Fibroblast of skin of back (primary cell): ENCODE measurements at regions not wholly inside any gene's neighbourhood (a gene's known extent, or its start where the extent isn't known, plus 50 kb on each side); places are given as distances from the start of the nearest gene placed in this dataset.
A peak's percentile ranks its signal among the peaks of the same experiment; 100 is the strongest.
"Not testable (repeated sequence)": the region's sequence is repeated elsewhere in the genome, so short reads cannot be mapped to it uniquely, and the experiment has no call there.

ENCODE experiments used
- DNase-seq: peaks from one replicate; pipeline ENCODE4 v3.0.0-alpha.2; 2013

GRCh38 chr19:37303591-37304171 is 67.2 kb upstream of the ZNF527 start:
- DNase-seq = no peak

DNA sequence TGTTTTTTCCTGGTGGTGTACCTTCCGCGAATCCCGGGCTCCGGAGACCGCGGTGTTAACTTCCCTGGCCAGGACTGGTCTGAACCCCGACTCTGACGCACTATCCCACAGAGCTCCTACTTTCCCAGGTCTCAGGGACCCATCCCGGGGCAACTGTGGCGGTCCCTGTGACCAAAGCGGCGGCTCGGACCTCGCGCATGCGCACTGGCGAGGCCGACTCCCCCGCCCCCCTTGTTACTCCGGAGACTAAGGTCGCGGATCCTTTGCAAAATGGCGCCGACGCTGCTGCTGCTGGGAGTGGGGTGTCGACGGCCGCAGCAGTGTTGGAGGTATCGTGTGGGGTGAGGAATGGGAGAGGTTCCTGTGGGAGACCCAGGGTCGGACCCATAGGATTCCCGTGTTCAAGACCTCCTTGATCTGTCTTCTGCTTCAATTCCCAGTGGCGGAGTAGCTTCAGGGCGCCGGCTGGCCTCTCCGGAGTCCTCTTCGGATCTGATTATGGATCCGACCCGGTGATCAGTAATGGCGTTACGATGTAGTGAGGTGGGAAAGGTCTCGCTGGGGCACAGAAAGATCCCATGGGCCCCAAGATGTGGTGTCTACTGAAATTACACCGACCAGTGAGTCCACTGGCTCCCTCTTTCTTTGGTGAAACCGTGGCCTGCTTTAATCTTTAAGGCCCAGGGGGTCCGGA is 66.6 kb upstream of the ZNF527 start:
- DNase-seq = no peak

- no peak for DNase-seq
Measured at GRCh38 chr19:37304884-37305255, 66.0 kb upstream of the ZNF527 start.

- DNase-seq = no peak
Measured at GRCh38 chr19:37306383-37306963, 64.4 kb upstream of the ZNF527 start.

DNA sequence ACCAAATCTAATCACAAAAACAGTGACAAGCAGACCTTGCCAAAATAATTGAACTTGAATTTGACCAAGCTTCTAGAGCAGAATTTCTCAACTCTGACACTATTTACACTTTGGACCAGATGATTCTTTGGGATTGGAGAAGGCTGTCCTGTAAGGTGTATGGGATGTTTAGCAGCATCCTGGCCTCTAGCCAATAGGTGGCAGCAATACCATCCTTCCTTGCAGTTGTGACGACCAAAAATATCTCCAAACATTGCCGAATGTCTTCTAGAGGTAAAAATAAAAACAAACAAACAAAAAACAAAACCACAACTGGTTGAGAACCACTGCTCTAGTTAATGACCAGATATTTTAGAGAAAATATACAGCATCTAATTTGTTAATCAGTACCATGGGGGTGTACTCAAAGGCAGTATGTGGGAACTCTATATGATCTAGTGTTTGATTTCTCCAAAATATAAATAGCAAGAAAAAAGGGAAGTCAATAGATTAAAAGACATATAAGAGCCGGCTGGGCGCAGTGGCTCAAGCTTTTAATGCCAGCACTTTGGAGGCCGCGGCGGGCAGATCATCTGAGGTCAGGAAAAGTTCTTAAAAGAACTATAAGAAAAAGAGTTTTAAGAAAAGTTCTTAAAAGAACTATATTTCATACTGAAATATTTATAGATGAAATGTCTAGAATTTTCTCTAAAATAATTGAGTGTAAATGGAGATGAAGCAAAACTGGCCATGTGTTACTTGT is 60.9 kb upstream of the ZNF527 start:
- DNase-seq = no peak

DNA sequence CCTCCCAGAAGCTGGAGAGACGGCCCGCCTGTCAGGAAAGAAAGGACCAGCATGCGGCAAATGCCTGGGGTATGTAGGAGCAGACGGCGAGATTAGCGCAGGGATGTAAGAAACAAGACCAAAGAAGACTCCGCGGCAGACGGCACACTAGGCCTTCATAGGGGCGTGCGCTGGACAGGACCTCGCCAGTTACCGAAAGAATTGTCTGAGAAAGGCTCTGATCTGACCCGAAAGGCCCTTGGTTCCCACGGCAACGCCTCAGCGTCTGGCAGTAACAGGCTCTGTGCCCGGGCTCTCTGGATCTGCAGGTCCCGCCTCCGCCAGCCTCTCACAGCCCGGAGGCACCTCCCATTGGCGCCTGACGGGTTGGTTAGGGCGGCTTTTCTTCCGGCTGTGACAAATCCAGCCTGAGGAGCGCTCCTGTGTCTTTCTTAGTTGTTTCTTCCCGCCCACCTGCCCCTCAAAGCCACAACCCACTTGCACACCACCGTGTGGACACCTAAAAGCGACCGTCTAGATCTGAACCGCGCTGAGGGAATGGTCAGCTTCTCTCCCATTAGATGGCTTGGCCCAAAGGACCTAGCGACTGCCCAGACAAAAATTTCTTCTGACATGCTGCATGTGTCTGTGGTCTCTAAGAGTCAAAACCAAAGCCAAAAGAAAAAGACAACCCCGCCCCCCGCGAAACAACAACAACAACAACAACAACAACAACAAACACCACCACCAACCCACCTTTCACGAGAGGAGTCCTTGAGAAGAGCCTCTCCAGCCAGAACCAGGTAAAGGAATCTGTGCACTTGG is 58.2 kb upstream of the ZNF527 start:
- DNase-seq = peak; percentile 35

DNA sequence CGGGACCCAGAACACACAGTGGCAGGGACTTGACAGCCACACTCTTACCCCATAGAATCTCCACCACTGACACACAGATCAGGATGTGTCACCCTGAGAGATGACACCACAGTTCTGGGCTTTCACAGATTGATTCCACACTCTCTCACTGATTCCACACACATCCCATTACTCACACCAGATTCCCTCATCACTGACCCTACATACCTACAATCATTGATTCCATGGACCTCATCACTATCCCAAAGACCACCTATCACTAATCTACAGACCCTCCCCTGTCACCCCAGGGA is 57.6 kb upstream of the ZNF527 start:
- DNase-seq = no peak

GRCh38 chr19:37317403-37318209 is 53.3 kb upstream of the ZNF527 start:
- DNase-seq = peak; percentile 99

DNA sequence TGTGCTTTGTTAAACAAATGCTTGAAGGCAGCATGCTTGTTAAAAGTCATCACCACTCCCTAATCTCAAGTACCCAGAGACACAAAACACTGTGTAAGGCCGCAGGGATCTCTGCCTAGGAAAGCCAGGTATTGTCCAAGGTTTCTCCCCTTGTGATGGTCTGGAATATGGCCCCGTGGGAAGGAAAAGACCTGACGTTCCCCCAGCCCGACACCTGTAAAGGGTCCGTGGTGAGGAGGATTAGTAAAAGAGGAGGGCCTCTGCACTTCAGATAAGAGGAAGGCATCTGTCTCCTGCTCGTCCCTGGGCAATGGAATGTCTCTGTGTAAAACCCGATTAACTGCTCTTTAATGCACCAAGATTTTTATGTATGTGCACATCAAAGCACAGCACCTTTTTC is 49.9 kb upstream of the ZNF527 start:
- not testable (repeated sequence) for DNase-seq
